PC-3 (cell line): ENCODE measurements at regions not wholly inside any gene's neighbourhood (a gene's known extent, or its start where the extent isn't known, plus 50 kb on each side); places are given as distances from the start of the nearest gene placed in this dataset.

Experiments used
- ATAC-seq: fragments of 200-7000 bp; cut with Tn5 transposase; 2 replicates; pipeline ENCODE4 v1.9.1; 2020; ENCODE audit warnings: mild to moderate bottlenecking, moderate library complexity
- BruUV-seq: library from RNA; stranded (reverse); fragments of 400-500 nt; replicated peaks from 2 replicates; lab custom pipeline; 2021; lab: Mats Ljungman, UMichigan
- CTCF ChIA-PET: fragments of 300-600 bp; sonication (Branson Sonifier 250); formaldehyde crosslinking; loops from one replicate; lab custom pipeline; 2022; ENCODE audit warnings: antibody characterized with exemption; lab: Charles Lee
- POLR2A ChIA-PET: fragments of 300-600 bp; sonication (Branson Sonifier 250); formaldehyde crosslinking; loops from one replicate; lab custom pipeline; 2022; ENCODE audit warnings: antibody characterized with exemption; ENCODE audit not compliant: unreplicated experiment; lab: Charles Lee
- DNase-seq: peaks from one replicate; pipeline ENCODE4 v3.0.0-alpha.2; 2015
- H2AFZ ChIP-seq: fragments of 300-600 bp; sonication (generic); 2 replicates; pipeline ENCODE4 v1.6.0; 2016; ENCODE audit warnings: antibody characterized with exemption, low read length
- H3F3A ChIP-seq: fragments of 300-600 bp; sonication (generic); one replicate; pipeline ENCODE4 v1.6.0; 2017; ENCODE audit warnings: antibody characterized with exemption, low read length, control low read depth, mild to moderate bottlenecking; ENCODE audit not compliant: unreplicated experiment
- H3K27ac ChIP-seq: fragments of 300-600 bp; sonication (generic); 2 replicates; pipeline ENCODE4 v1.5.1; 2016; ENCODE audit warnings: mild to moderate bottlenecking, low read length
- H3K27me3 ChIP-seq: fragments of 300-600 bp; sonication (generic); 2 replicates; pipeline ENCODE4 v1.6.1; 2016; ENCODE audit warnings: low read length, mixed read lengths
- H3K36me3 ChIP-seq: fragments of 300-600 bp; sonication (generic); 2 replicates; pipeline ENCODE4 v1.6.1; 2016; ENCODE audit warnings: low read depth, mixed run types, low read length, mixed read lengths
- H3K4me1 ChIP-seq: fragments of 300-600 bp; sonication (generic); 2 replicates; pipeline ENCODE4 v1.5.1; 2016; ENCODE audit warnings: low read length; ENCODE audit not compliant: insufficient read depth
- H3K4me2 ChIP-seq: fragments of 300-600 bp; sonication (generic); 2 replicates; pipeline ENCODE4 v1.6.0; 2016; ENCODE audit warnings: low read length
- H3K4me3 ChIP-seq: fragments of 300-600 bp; sonication (generic); 2 replicates; pipeline ENCODE4 v1.5.1; 2016; ENCODE audit warnings: mild to moderate bottlenecking, low read length, mixed read lengths
- H3K79me2 ChIP-seq: fragments of 300-600 bp; sonication (generic); 2 replicates; pipeline ENCODE4 v1.6.1; 2017; ENCODE audit warnings: low read length, mixed read lengths
- H3K9ac ChIP-seq: fragments of 300-600 bp; sonication (generic); 2 replicates; pipeline ENCODE4 v1.6.0; 2016; ENCODE audit warnings: mild to moderate bottlenecking, low read length
- H3K9me2 ChIP-seq: fragments of 300-600 bp; sonication (generic); replicated peaks from 2 replicates; pipeline ENCODE4 v1.6.1; 2016; ENCODE audit warnings: mixed run types, low read length, mixed read lengths
- H3K9me3 ChIP-seq: fragments of 300-600 bp; sonication (generic); 2 replicates; pipeline ENCODE4 v1.6.1; 2016; ENCODE audit warnings: low read length, mixed read lengths
- H4K20me1 ChIP-seq: fragments of 300-600 bp; sonication (generic); 2 replicates; pipeline ENCODE4 v1.6.1; 2016; ENCODE audit warnings: low read length, mixed read lengths
- EZH2 ChIP-seq: fragments of 300-600 bp; sonication (generic); IDR thresholded peaks from one replicate; pipeline ENCODE4 v1.6.1; 2017; ENCODE audit warnings: antibody characterized with exemption, mild to moderate bottlenecking, low read length; ENCODE audit not compliant: unreplicated experiment
- EZH2phosphoT487 ChIP-seq: fragments of 300-600 bp; sonication (generic); IDR thresholded peaks from 2 replicates; pipeline ENCODE4 v1.6.1; 2018; ENCODE audit warnings: mild to moderate bottlenecking, antibody characterized with exemption, low read length, borderline replicate concordance
- intact Hi-C: fragments of 100-400 bp; cut with micrococcal nuclease; formaldehyde crosslinking; loops from 2 replicates; pipeline ENCODE4 v1.9.0; 2023
- TF ChIP-seq, protein P1 (sequence below): fragments of 300-600 bp; sonication (generic); conservative IDR thresholded peaks from 2 replicates; pipeline ENCODE4 v1.5.1; 2017; ENCODE audit warnings: antibody characterized with exemption, low read depth, mild to moderate bottlenecking, low read length

DNA sequence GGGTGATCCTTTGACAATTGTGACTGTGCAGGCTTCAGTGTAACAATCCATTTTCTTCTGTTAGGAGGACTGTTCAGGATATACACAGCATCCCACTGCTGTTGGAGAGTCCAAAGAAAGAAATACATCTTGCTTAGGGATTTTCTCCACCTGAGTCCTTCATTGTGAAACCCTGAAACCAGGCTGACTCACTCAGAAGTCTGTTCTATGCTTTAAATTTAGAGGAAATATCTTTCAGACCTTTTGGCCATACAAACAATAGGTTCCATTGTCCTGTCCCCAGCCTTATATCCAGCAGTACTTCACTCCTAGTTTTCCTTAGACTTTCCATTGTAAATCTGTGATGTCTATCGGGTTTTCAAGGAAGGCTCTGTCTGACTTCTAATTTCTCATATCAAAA is 379.1 kb downstream of the SUCLA2 start:
- CTCF ChIA-PET = no interaction called here
- peak overlapping the region; percentile 23; the same call in 1 of the 2 replicates for H3K4me2 ChIP-seq
- DNase-seq = peak; percentile 51

DNA sequence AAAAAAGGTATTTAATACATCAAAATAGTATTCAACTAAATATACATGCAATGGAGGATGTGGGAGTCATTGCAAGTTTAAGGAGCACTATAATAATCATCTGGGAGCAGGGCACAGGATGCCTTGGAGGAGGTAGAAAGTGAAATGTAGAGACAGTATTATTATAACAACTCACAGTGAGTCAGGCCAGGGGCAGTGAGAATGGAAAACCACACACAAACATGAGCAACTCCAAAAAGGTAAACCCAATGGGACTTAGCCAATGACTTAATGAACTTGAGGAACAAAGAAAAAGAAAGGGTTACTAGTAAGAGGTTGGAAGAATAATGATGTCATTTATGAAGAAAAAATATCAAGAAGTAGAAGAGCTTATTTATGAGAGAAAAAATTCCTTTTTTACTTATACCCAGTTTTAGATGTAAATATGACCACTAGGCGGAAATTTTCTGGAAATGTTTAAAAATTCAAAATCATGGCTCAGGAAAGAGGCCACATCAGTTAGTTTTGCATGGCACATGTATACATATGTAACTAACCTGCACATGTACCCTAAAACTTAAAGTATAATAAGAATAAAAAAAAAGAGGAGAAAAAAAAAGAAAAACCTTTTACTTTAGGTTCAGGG is 389.3 kb downstream of the SUCLA2 start:
- CTCF ChIA-PET = interaction anchor here (0.7 kb wide), 1 partner anchor 15 kb away, joined by 3 read pairs; no protein-coding TSS in a partner anchor
- peak; percentile 64 for ATAC-seq

More for the DNA sequence above, 379.1 kb downstream of the SUCLA2 start:
- Histone ChIP-seq H3K9me2 (no peaks in the 10 kb centered on the region), H3K27me3 (no peaks in the 10 kb centered on the region), H3K4me1 (peaks cover 13% of the 10 kb centered on the region), H4K20me1 (no peaks in the 10 kb centered on the region), H3K9me3 (no peaks in the 10 kb centered on the region), H3K79me2 (no peaks in the 10 kb centered on the region), H3K27ac (peak overlapping the region; percentile 5; the same call in 1 of the 2 replicates), H2AFZ (no peak overlapping the region), H3K9ac (no peak overlapping the region), H3K4me3 (no peak overlapping the region), H3K36me3 (no peaks in the 10 kb centered on the region), H3F3A (no peaks in the 10 kb centered on the region)
- intact Hi-C loops = no loop called here
- TF ChIP-seq EZH2 (no peak), EZH2phosphoT487 (no peak)
- TF ChIP-seq, protein P1, sequence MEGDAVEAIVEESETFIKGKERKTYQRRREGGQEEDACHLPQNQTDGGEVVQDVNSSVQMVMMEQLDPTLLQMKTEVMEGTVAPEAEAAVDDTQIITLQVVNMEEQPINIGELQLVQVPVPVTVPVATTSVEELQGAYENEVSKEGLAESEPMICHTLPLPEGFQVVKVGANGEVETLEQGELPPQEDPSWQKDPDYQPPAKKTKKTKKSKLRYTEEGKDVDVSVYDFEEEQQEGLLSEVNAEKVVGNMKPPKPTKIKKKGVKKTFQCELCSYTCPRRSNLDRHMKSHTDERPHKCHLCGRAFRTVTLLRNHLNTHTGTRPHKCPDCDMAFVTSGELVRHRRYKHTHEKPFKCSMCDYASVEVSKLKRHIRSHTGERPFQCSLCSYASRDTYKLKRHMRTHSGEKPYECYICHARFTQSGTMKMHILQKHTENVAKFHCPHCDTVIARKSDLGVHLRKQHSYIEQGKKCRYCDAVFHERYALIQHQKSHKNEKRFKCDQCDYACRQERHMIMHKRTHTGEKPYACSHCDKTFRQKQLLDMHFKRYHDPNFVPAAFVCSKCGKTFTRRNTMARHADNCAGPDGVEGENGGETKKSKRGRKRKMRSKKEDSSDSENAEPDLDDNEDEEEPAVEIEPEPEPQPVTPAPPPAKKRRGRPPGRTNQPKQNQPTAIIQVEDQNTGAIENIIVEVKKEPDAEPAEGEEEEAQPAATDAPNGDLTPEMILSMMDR = no peak
- no TSS peak for BruUV-seq
- ATAC-seq = peak; percentile 77
- POLR2A ChIA-PET = no interaction called here

More for the DNA sequence above, 389.3 kb downstream of the SUCLA2 start:
- no peaks in the 10 kb centered on the region for H3K9me3 ChIP-seq
- H3K9ac ChIP-seq = no peak overlapping the region
- TF ChIP-seq EZH2 (no peak), EZH2phosphoT487 (no peak)
- TF ChIP-seq, protein P1 = no peak
- H3K9me2 ChIP-seq = no peaks in the 10 kb centered on the region
- H2AFZ ChIP-seq = no peak overlapping the region
- intact Hi-C loops = no loop called here
- DNase-seq = peak; percentile 58
- no peaks in the 10 kb centered on the region for H3K79me2 ChIP-seq
- H3K4me1 ChIP-seq = no peaks in the 10 kb centered on the region
- no peaks in the 10 kb centered on the region for H3K36me3 ChIP-seq
- no peaks in the 10 kb centered on the region for H3F3A ChIP-seq
- H4K20me1 ChIP-seq = no peaks in the 10 kb centered on the region
- no peak overlapping the region for H3K4me3 ChIP-seq
- H3K4me2 ChIP-seq = no peak overlapping the region
- POLR2A ChIA-PET = no interaction called here
- no peaks in the 10 kb centered on the region for H3K27me3 ChIP-seq
- 0 out of 2 replicates have a peak overlapping the region, but pooled peaks have one; percentile 16 for H3K27ac ChIP-seq
- BruUV-seq = no TSS peak
